Vagina (tissue), 2 donors: ENCODE measurements at regions not wholly inside any gene's neighbourhood (a gene's known extent, or its start where the extent isn't known, plus 50 kb on each side); places are given as distances from the start of the nearest gene placed in this dataset.

Experiments used
- CTCF ChIP-seq, 3 experiments: fragments of 450-650 bp in 2 of 3; fragments of 200-600 bp in 1 of 3; sonication (generic) in 1 of 3; IDR thresholded peaks; one replicate each; pipeline ENCODE4 v1.5.1; 2017 to 2019; ENCODE audit warnings: antibody characterized with exemption in 3 of 3, mild to moderate bottlenecking in 2 of 3, moderate library complexity in 2 of 3
- POLR2A ChIP-seq, 2 donors: fragments of 450-650 bp; IDR thresholded peaks; one replicate each; pipeline ENCODE4 v1.6.1; 2017; ENCODE audit warnings: antibody characterized with exemption in 2 of 2, mild to moderate bottlenecking in 2 of 2, moderate library complexity in 2 of 2
- POLR2AphosphoS5 ChIP-seq, 2 donors: sonication (generic); formaldehyde crosslinking; IDR thresholded peaks; one replicate each; pipeline ENCODE4 v1.9.0; 2017; ENCODE audit warnings: antibody characterized with exemption in 2 of 2, mild to moderate bottlenecking in 2 of 2, low read depth in 1 of 2; ENCODE audit not compliant: insufficient read depth in 1 of 2

- TF ChIP-seq POLR2AphosphoS5 (IDR thresholded peaks at IDR 0.05; ENCODE audit: insufficient read depth in 1 of 2, low read depth in 1 of 2) (no peak), CTCF (IDR thresholded peaks at IDR 0.05) (no peak), POLR2A (IDR thresholded peaks at IDR 0.05) (no peak)
Measured at GRCh38 chr6:112806163-112806865, 459.2 kb downstream of the RFPL4B start.
